Peyer's patch (tissue), 4 donors: ENCODE measurements at regions not wholly inside any gene's neighbourhood (a gene's known extent, or its start where the extent isn't known, plus 50 kb on each side); places are given as distances from the start of the nearest gene placed in this dataset.

ENCODE experiments used
- CTCF ChIP-seq, 6 experiments: fragments of 450-650 bp in 4 of 6; fragments of 200-600 bp in 2 of 6; sonication (generic) in 1 of 6; IDR thresholded peaks; one replicate each; pipeline ENCODE4 v1.5.1; 2017 to 2019; ENCODE audit warnings: antibody characterized with exemption in 6 of 6, mild to moderate bottlenecking in 3 of 6, moderate library complexity in 1 of 6
- POLR2A ChIP-seq, 2 donors: fragments of 450-650 bp; IDR thresholded peaks; one replicate each; pipeline ENCODE4 v1.5.1; 2017; ENCODE audit warnings: antibody characterized with exemption in 2 of 2, mild to moderate bottlenecking in 2 of 2, moderate library complexity in 2 of 2

GRCh38 chr9:18350995-18351595 lies 122.9 kb upstream of the ADAMTSL1 start:
- no peak for TF ChIP-seq CTCF (IDR thresholded peaks at IDR 0.05)
- TF ChIP-seq POLR2A (IDR thresholded peaks at IDR 0.05), result no peak
